NCI-H1105 treated with DMSO at 0.1 percent for 48 hours (cell line): ENCODE measurements at regions not wholly inside any gene's neighbourhood (a gene's known extent, or its start where the extent isn't known, plus 50 kb on each side); places are given as distances from the start of the nearest gene placed in this dataset.

ENCODE experiments used
- DNase-seq: peaks from one replicate; lab custom pipeline; 2025; lab: John Stamatoyannopoulos, UW

- no peak for DNase-seq
Observed at GRCh38 chr10:85226596-85226995, 898.2 kb downstream of the CCSER2 start.

- no peak for DNase-seq
Observed at GRCh38 chr10:85228726-85229125, 900.3 kb downstream of the CCSER2 start.

DNA sequence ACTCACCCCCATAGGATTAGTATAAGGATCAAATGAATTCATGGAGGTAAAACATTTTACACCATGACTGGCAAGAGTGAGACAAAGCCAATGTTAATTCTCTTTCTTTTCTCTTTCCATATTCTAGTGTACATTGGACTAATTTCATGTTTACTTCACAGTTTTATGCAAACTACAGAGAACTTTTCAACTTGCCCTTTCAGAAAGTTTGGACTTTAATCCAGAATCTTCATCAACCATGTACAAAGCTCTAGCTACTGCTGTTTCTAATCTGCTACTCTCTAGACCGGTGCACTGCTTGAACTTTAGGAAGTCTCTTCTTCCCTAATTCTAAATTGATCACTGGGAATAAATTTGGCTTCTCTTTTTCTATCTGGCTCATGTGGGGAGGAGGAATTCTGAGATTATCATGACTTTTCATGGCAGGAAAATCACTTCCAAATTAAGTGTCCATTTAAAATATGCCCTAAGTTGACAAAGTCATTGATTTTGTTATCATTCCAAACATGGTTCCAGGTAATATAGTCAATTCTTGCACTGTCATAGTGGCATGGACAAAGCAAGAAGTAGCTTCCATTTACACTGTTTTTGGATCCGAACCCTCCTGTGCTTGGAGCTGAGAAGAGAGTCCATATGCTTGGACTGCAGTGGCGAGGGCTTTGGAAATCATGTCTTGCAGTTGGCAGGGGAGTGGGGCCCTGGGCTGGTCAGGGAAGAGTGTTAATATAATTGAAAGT lies 903.3 kb downstream of the CCSER2 start:
- peak; percentile 5 for DNase-seq

GRCh38 chr10:85235258-85235657 lies 906.9 kb downstream of the CCSER2 start:
- no peak for DNase-seq

DNA sequence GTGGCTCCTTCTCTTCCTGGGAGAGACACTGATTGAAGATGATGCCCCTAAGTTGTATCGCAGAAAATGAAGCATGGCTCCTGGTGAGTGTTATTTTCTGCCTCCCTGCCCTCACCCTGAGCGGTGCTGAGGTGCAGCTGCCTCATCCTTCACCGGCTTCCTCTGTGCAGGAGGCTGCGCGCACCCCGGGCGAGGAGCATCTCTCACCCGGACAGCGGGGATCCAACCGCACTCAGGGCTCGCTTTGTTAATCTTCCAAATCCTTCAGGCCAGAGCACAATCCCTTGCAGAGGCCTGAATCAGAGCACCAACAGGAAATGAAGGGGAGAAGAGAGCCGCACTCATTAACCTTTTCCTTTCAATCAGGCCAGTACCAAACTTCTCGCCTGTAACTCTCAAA lies 910.3 kb downstream of the CCSER2 start:
- no peak for DNase-seq

GRCh38 chr10:85250304-85250703 lies 921.9 kb downstream of the CCSER2 start:
- DNase-seq: no peak

GRCh38 chr10:85256481-85256880 lies 928.1 kb downstream of the CCSER2 start:
- DNase-seq: no peak

GRCh38 chr10:85259908-85260307 lies 931.5 kb downstream of the CCSER2 start:
- no peak for DNase-seq

- no peak for DNase-seq
Observed at GRCh38 chr10:85262992-85263391, 934.6 kb downstream of the CCSER2 start.

DNA sequence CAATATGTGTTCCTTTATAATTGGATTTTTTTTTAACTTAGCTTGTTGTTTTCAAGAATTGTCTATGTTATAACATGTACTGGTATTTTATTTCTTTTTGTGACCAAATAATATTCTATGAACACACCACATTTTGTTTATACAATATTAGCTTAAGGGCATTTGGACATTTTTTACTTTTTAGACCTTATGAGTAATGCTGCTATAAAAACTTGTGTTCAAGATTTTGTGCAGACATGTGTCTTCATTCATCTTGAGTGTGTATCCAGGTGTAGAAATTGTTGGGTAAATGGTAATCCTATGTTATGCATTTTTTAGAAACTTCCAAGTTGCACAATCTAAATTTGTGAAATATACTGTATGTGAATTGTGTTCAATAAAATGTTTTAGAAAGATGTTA lies 936.7 kb downstream of the CCSER2 start:
- DNase-seq: no peak

GRCh38 chr10:85266808-85267207 lies 938.4 kb downstream of the CCSER2 start:
- DNase-seq: no peak

DNA sequence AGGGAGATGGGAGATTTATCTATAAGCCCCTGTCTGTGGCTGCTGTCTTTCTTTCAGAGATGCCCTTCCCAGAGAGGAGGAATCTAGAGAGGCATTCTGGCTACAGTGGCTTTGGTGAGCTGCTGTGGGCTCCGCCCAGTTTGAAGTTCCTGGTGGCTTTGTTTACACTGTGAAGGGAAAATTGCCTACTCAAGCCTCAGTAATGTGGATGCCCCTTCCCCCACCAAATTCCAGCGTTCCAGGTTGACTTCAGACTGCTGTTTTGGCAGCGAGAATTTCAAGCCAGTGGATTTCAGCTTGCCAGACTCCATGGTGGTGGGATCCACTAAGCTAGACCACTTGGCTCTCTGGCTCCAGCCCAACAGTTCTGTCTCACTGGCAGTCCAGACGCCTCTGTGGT lies 951.6 kb downstream of the CCSER2 start:
- peak; percentile 1 for DNase-seq

GRCh38 chr10:85284778-85285770 lies 956.7 kb downstream of the CCSER2 start:
- no peak for DNase-seq

- DNase-seq: no peak
Observed at GRCh38 chr10:85293483-85293882, 965.1 kb downstream of the CCSER2 start.

DNA sequence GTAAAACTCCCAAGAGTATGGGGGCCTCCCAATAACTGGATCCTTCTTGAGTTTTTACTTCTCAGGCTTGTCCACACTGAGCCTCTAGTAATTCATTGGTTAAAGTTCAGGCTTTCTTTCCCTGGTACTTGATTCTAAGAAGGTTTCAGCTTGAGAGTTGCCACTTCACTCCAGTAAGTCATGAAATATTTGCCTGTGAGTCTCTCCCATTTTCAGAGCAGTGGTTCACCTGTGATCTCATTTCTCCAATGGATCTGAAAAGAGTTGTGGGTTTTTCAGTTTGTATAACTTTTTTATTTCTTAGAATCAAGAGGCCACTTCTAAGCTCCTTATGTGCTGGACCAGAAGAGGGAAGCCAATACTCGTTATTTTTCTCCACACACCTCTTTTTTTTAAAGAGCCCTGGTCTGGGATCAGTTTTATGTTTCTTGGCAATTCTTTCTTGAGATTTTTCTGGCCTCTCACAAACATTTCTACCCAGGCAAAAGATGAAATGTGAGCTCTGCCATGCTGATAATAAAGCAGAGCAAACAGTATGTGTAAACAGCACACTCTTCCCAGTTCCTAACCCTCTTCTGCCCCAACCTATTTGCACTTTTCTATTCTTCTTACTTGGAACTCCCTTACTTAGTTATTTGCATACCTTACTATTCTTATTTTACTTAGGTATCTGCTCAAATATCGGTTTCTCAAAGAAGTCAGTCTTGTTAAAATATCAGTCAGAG lies 983.4 kb downstream of the CCSER2 start:
- DNase-seq: no peak

DNA sequence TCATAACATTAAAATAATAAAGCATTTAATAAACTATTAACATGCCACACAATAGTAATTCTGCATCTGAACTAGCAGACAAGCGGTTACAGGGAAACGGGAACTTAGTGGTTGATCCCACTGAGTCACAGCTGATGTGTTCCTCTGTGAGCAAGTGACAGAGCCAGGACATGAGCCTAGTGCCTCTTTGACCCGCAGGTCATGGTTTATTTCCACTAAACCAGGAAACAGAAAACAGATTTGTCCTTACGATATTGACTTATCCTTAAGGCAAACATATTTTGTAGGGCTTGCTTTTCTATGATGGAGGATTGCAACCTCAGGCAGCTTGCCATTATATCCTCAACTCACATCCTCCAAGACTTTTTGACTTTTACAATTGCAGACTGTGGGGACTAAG lies 987.3 kb downstream of the CCSER2 start:
- no peak for DNase-seq

- no peak for DNase-seq
Observed at GRCh38 chr10:85316276-85316675, 987.9 kb downstream of the CCSER2 start.

- no peak for DNase-seq
Observed at GRCh38 chr10:85317827-85318226, 989.4 kb downstream of the CCSER2 start.

- DNase-seq: no peak
Observed at GRCh38 chr10:85318809-85319807, 990.7 kb downstream of the CCSER2 start.

DNA sequence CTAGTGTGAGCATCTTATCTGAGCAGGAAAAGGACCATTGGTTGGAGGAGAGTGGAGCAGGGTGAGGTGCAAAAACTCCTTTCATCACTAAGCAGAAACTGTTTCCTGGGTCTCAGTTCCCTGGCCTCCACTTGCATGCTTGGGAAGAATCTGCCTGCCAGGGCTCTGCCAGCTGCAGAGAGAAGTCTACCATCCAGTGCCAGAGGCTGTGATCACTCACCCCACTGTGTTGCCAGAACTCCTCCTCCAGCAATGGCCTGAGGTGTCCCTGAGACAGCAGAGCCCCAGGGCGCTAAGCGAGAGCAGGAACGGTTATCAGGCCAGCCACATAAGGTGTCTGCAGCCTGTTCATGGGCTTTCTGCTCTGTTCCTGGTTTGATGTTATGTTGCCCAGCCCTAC lies 991.4 kb downstream of the CCSER2 start:
- DNase-seq: no peak

DNA sequence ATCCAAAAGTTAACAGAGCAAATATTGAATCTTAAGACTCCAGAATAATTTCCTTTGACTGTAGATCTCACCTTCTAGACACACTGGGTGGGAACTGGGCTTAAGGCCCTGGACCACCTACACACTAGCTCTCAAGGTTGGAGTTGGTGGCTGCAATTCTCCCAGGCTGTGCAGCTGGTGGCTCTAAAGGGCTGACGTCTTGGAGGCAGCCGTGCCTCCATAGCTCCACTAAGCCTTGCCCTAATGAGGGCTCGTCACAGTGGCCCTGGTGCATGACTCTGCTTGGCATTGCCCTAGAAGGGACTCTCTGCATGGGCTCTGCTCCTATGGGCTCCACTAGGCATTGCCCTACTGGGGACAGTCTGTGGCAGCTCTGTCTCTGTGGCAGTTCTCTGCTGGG lies 1005.2 kb downstream of the CCSER2 start:
- DNase-seq: no peak
